Glutamatergic neuron (in vitro differentiated cells): ENCODE measurements at regions not wholly inside any gene's neighbourhood (a gene's known extent, or its start where the extent isn't known, plus 50 kb on each side); places are given as distances from the start of the nearest gene placed in this dataset.

Source experiments
- DNase-seq: peaks from one replicate; pipeline ENCODE4 v3.0.0; 2022
- H3K27ac Mint-ChIP-seq: one replicate; pipeline ENCODE4 v1.8.0; 2020; ENCODE audit warnings: mild to moderate bottlenecking, mixed read lengths, inconsistent platforms; ENCODE audit not compliant: unreplicated experiment
- H3K27me3 Mint-ChIP-seq: one replicate; pipeline ENCODE4 v1.8.0; 2020; ENCODE audit warnings: mild to moderate bottlenecking, moderate library complexity, mixed read lengths, inconsistent platforms; ENCODE audit not compliant: unreplicated experiment
- H3K36me3 Mint-ChIP-seq: one replicate; pipeline ENCODE4 v1.8.0; 2020; ENCODE audit warnings: mild to moderate bottlenecking, mixed read lengths, inconsistent platforms; ENCODE audit not compliant: unreplicated experiment
- H3K4me1 Mint-ChIP-seq: one replicate; pipeline ENCODE4 v1.8.0; 2020; ENCODE audit warnings: mild to moderate bottlenecking, low read depth, mixed read lengths, inconsistent platforms; ENCODE audit not compliant: unreplicated experiment
- H3K4me3 Mint-ChIP-seq: one replicate; pipeline ENCODE4 v1.8.0; 2020; ENCODE audit warnings: mild to moderate bottlenecking, mixed read lengths, inconsistent platforms; ENCODE audit not compliant: unreplicated experiment
- H3K9me3 Mint-ChIP-seq: one replicate; pipeline ENCODE4 v1.8.0; 2020; ENCODE audit warnings: mild to moderate bottlenecking, moderate library complexity, mixed read lengths, inconsistent platforms; ENCODE audit not compliant: unreplicated experiment
- CTCF ChIP-seq: fragments of 200-600 bp; sonication (generic); IDR thresholded peaks from one replicate; pipeline ENCODE4 v1.5.0; 2021; ENCODE audit not compliant: partially characterized antibody, unreplicated experiment

- peaks cover 3% of the 10 kb centered on the region for H3K27me3 Mint-ChIP-seq
- no peaks in the 10 kb centered on the region for H3K36me3 Mint-ChIP-seq
- no peak for TF ChIP-seq CTCF
- no peak overlapping the region for H3K4me3 Mint-ChIP-seq
- H3K9me3 Mint-ChIP-seq, result no peaks in the 10 kb centered on the region
- H3K4me1 Mint-ChIP-seq, result peaks cover 13% of the 10 kb centered on the region
- no peak for DNase-seq
- no peak overlapping the region for H3K27ac Mint-ChIP-seq
Observed at GRCh38 chr12:91565846-91566245, 383.2 kb upstream of the DCN start.

- Mint-ChIP-seq H3K9me3 (no peaks in the 10 kb centered on the region), H3K27ac (no peak overlapping the region), H3K27me3 (peaks cover 3% of the 10 kb centered on the region), H3K4me3 (no peak overlapping the region), H3K36me3 (no peaks in the 10 kb centered on the region), H3K4me1 (peaks cover 13% of the 10 kb centered on the region)
- no peak for TF ChIP-seq CTCF
- no peak for DNase-seq
Observed at GRCh38 chr12:91565246-91565645, 382.6 kb upstream of the DCN start.

GRCh38 chr12:91563011-91563765 lies 380.6 kb upstream of the DCN start:
- peaks cover 13% of the 10 kb centered on the region for H3K4me1 Mint-ChIP-seq
- no peak for TF ChIP-seq CTCF
- H3K4me3 Mint-ChIP-seq, result no peak overlapping the region
- no peaks in the 10 kb centered on the region for H3K36me3 Mint-ChIP-seq
- H3K27me3 Mint-ChIP-seq, result peaks cover 3% of the 10 kb centered on the region
- H3K9me3 Mint-ChIP-seq, result no peaks in the 10 kb centered on the region
- DNase-seq, result no peak
- H3K27ac Mint-ChIP-seq, result no peak overlapping the region

GRCh38 chr12:91562476-91562875 lies 379.9 kb upstream of the DCN start:
- Mint-ChIP-seq H3K27ac (no peak overlapping the region), H3K9me3 (no peaks in the 10 kb centered on the region), H3K4me1 (peaks cover 13% of the 10 kb centered on the region), H3K4me3 (no peak overlapping the region), H3K27me3 (peaks cover 3% of the 10 kb centered on the region), H3K36me3 (no peaks in the 10 kb centered on the region)
- TF ChIP-seq CTCF, result no peak
- no peak for DNase-seq

- Mint-ChIP-seq H3K27ac (no peak overlapping the region), H3K27me3 (peaks cover 3% of the 10 kb centered on the region), H3K36me3 (no peaks in the 10 kb centered on the region), H3K9me3 (no peaks in the 10 kb centered on the region), H3K4me3 (no peak overlapping the region), H3K4me1 (peaks cover 11% of the 10 kb centered on the region)
- no peak for DNase-seq
- no peak for TF ChIP-seq CTCF
Observed at GRCh38 chr12:91561958-91562325, 379.3 kb upstream of the DCN start.
